PFSK-1 (cell line): ENCODE measurements at regions not wholly inside any gene's neighbourhood (a gene's known extent, or its start where the extent isn't known, plus 50 kb on each side); places are given as distances from the start of the nearest gene placed in this dataset.

Experiments
- FOXP2 ChIP-seq: optimal IDR thresholded peaks from 2 replicates; pipeline ENCODE3; 2011; ENCODE audit warnings: borderline replicate concordance, control low read depth, inconsistent platforms; ENCODE audit not compliant: insufficient read depth; ENCODE audit errors: extremely low read length, extremely low read depth
- POLR2AphosphoS5 ChIP-seq: IDR thresholded peaks from 2 replicates; pipeline ENCODE4 v1.6.1; 2012; ENCODE audit warnings: low read depth, mild to moderate bottlenecking, control low read depth, low read length, moderate library complexity
- REST ChIP-seq, 2 experiments: IDR thresholded peaks; 2 replicates each; pipeline versions ENCODE4 v1.6.1 to v1.8.0; 2011 to 2012; ENCODE audit warnings: low read depth in 2 of 2, low read length in 2 of 2, control low read depth in 1 of 2, inconsistent platforms in 1 of 2, mild to moderate bottlenecking in 1 of 2, moderate library complexity in 1 of 2; ENCODE audit not compliant: insufficient read depth in 1 of 2
- SIN3A ChIP-seq: IDR thresholded peaks from 2 replicates; pipeline ENCODE4 v1.6.1; 2012; ENCODE audit warnings: mild to moderate bottlenecking, low read length, moderate library complexity, borderline replicate concordance; ENCODE audit not compliant: insufficient read depth
- TAF1 ChIP-seq: IDR thresholded peaks from 2 replicates; pipeline ENCODE4 v1.6.1; 2012; ENCODE audit warnings: low read length, control low read depth, borderline replicate concordance; ENCODE audit not compliant: insufficient read depth

DNA sequence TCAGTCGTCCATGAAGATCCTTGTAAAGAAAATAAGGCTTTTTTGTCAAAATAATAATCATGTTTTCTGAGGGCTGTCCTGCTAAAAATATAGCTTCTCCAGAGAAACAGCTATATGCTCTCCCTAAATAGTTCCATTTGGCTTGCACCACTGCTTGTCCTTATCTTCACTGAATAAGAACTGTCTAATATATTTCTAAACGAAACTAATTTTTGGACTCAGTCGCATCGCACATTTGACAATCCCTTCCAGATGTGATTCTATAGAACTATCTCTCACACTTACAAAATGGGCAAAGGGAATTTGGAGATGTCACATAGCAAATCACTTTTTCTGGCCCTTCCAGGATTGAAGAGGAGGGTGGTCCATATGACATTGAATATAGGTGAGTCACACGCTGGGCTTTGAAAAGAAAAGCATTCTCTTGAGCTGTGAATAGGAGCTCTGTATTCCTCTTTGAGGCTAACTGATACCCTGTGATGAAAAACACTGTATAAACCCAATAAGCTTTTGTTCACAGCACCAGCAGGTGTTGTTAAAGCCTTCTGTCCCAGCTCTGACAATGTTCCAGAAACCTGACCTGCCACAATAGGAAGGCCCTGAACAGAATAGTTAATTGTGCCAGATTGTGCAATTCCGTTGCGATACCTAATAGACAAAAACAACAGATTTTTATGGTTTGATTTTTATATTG is 1144.2 kb downstream of the ROBO2 start:
- TF ChIP-seq REST (IDR thresholded peaks at IDR 0.05; ENCODE audit: insufficient read depth in 1 of 2, low read depth in 2 of 2, low read length in 2 of 2) (no peak), SIN3A (no peak), POLR2AphosphoS5 (no peak), TAF1 (no peak), FOXP2 (no peak)
